ENCODE measurements at regions not wholly inside any gene's neighbourhood (a gene's known extent, or its start where the extent isn't known, plus 50 kb on each side); places are given as distances from the start of the nearest gene placed in this dataset.

DNA sequence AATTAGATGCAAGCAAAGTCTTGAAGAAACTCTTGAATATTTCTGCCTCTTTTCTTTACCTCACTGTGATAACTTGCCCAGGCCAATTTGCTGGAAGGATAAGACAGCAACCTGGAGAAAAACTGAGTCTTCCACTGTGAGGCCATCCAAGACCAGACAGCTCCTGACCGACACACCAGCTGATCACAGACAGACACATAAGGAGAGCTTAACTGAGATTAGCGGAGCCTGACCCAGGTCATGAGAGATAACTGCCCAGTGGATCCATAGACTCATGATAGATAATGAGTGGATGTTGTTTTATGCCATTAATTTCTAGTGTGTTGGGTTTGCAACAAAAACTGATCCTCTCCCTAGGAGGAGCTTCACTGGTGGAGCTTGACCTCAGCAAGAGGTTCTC lies 64.4 kb upstream of the NOX3 start:
- no peaks in the 10 kb centered on the region for H3K4me1 ChIP-seq
- no peak for ATAC-seq
- TF ChIP-seq POLR2A (IDR thresholded peaks at IDR 0.05) = no peak
- TF ChIP-seq CTCF (IDR thresholded peaks at IDR 0.05) = no peak
- H3K9me3 ChIP-seq = no peaks in the 10 kb centered on the region
- 65 to 81% (median 75%) methylated on average over 2 of the region's 2 CpGs for WGBS, 4 donors
- H3K27ac ChIP-seq = no peak overlapping the region
- H3K27me3 ChIP-seq = no peaks in the 10 kb centered on the region
- H3K4me3 ChIP-seq = no peak overlapping the region
- intact Hi-C loops (cut with DNase I) = loop anchor here in 1 of 10 donors (5.0 kb wide), 1 partner anchor 178 kb away; no protein-coding TSS in a partner anchor
- no peak for DNase-seq
- H3K36me3 ChIP-seq = no peaks in the 10 kb centered on the region

DNA sequence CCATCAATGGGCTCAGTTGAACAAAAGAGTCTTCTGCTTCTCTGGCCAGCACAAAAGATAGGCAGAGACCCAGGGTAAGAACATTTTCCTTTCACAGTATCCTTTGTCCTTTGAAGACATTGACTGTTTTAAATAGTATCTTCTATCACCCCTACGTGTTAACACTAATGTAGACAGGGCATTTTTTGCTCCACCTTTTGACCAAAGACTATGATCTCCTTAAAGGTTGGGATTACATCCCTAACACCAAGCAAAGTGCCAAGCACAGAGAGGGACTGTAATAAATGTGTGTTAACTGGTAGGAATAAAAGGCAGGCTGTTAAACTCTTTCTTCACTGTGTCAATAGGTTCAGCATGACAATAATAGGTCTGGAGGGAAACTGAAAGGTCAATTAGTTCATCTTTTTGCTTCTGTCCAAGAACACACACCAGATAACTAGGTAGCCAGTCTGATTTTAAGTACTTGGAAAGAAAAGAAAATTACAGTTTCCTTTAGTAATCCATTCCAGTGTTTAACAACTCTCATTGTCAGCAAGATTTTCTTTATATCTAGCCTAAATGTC lies 63.6 kb upstream of the NOX3 start:
- no peaks in the 10 kb centered on the region for H3K27me3 ChIP-seq
- no peaks in the 10 kb centered on the region for H3K36me3 ChIP-seq
- H3K4me3 ChIP-seq = no peak overlapping the region
- H3K4me1 ChIP-seq = no peaks in the 10 kb centered on the region
- intact Hi-C loops (cut with DNase I) = no loop called here
- no peak for DNase-seq
- WGBS, 4 donors = 52 to 75% (median 65%) methylated on average over 1 of the region's 1 CpG
- no peak overlapping the region for H3K27ac ChIP-seq
- TF ChIP-seq POLR2A (IDR thresholded peaks at IDR 0.05) (no peak), CTCF (IDR thresholded peaks at IDR 0.05) (no peak)
- no peak for ATAC-seq
- no peaks in the 10 kb centered on the region for H3K9me3 ChIP-seq

DNA sequence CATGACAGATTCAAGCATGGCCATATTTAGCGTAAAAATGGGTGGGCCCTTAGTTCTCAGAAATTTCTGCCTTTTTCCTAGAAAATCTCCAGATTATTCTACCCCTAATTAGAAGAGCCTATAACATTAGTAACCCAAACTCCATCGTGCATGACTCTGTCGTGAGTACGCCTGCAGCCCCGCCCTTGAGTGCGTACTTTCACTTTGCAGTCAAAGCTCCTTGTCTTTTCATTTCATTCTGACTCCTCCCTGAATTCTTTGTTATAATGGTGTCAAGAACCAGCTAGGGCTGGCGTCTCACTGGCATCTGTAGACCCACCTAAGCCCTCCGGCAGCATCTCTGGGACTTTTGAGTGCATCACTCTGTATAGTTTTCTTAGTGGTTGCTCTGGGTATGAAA lies 61.7 kb upstream of the NOX3 start:
- Histone ChIP-seq H3K4me1 (no peaks in the 10 kb centered on the region), H3K27me3 (no peaks in the 10 kb centered on the region), H3K4me3 (no peak overlapping the region), H3K36me3 (no peaks in the 10 kb centered on the region), H3K27ac (no peak overlapping the region), H3K9me3 (no peaks in the 10 kb centered on the region)
- DNase-seq = no peak
- intact Hi-C loops (cut with DNase I) = no loop called here
- no peak for ATAC-seq
- WGBS, 4 donors = 84 to 91% (median 90%) methylated on average over 8 of the region's 8 CpGs
- TF ChIP-seq CTCF (IDR thresholded peaks at IDR 0.05) (no peak), POLR2A (IDR thresholded peaks at IDR 0.05) (no peak)

- H3K36me3 ChIP-seq = no peaks in the 10 kb centered on the region
- H3K9me3 ChIP-seq = no peaks in the 10 kb centered on the region
- H3K4me1 ChIP-seq = no peaks in the 10 kb centered on the region
- no peak overlapping the region for H3K4me3 ChIP-seq
- WGBS, 4 donors = 38 to 91% (median 41%) methylated on average over 1 of the region's 1 CpG
- ATAC-seq (no peak), DNase-seq (no peak)
- no peaks in the 10 kb centered on the region for H3K27me3 ChIP-seq
- TF ChIP-seq CTCF (IDR thresholded peaks at IDR 0.05) (no peak), POLR2A (IDR thresholded peaks at IDR 0.05) (no peak)
- H3K27ac ChIP-seq = no peak overlapping the region
- intact Hi-C loops (cut with DNase I) = no loop called here
Measured at GRCh38 chr6:155510879-155511278, 55.2 kb upstream of the NOX3 start.
